SKM-1 treated with dmso at 0.1 percent for 144 hours (cell line): ENCODE measurements at regions not wholly inside any gene's neighbourhood (a gene's known extent, or its start where the extent isn't known, plus 50 kb on each side); places are given as distances from the start of the nearest gene placed in this dataset.

Source experiments
- DNase-seq: peaks from one replicate; lab custom pipeline; 2025; ENCODE audit not compliant: unreplicated experiment; lab: John Stamatoyannopoulos, UW

DNA sequence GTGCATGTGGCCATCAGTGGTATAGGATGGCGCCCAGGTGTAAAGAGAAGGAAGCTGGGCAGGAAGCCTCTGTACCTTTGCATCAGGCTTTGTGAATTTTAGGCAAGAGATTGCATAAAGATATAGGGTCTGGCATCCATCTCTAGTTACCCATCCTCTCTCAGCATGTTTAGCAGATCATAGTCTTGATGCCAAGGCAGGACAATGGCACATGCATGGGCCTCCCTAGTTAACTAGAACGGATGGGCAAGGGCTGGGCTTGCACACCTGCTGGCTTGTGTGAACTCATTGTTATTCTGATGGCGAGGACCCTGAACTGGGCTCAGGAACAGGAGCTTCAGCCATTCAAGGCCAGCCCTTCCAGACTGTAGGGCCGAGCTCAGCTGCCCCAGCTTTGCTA lies 229.2 kb upstream of the NCAM1 start:
- no peak for DNase-seq

DNA sequence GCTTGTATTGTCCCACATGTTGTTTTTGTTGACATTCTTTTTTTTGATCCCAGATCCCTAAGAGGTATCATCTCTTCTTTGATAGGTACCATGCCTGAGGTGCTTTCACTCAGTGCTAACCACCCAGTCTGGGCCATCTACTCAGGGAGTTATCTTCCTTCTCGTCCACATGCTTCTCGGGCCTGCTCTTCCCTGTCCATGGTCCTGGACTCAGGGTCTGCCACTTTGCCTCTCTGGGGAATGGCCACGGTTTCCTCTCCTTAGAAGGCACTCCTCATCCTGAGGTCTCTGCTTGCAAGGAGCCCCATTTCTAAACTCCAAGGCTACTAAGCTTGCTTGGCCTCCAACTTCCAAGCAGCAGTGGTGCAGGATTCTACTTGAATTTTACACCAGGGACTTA lies 227.0 kb upstream of the NCAM1 start:
- no peak for DNase-seq

DNA sequence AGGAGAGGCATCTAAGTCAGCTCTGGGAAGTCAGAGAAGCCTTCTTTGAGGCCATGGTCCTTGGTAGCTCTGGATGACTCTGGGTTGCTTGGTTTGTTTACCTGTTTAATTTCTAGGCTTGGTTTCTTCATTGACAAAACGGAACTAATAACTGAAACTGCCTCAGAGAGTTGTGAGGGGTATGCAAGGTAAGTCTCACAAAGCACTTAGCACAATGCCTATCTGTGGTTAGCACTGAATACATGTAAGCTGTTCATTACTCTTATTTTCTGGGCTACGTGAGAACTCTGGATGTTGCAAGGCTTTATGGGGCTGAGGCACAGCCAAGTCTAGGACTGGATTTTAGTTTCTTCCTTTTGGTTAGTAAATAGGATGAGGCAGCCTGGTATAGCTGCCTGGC lies 225.8 kb upstream of the NCAM1 start:
- DNase-seq, result no peak

DNA sequence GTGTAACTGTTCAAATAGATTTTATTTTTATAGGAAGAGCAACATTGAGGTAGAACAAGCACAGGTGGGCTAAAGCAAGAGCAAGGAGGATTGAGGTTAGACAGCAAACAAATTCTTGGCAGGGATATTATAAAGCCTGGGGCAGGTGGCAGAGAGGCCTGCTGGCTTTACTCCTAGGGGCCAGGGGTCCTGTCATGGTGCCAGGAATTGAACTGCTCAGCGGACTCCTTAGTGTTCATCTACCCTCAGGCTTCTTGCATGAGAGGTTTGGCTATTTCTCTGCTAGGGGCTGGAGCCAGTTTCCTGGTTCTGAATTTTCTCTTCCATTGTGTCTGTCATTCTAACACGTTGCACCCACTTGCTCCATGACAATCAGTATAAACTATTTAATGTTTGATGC lies 217.2 kb upstream of the NCAM1 start:
- DNase-seq, result no peak

DNA sequence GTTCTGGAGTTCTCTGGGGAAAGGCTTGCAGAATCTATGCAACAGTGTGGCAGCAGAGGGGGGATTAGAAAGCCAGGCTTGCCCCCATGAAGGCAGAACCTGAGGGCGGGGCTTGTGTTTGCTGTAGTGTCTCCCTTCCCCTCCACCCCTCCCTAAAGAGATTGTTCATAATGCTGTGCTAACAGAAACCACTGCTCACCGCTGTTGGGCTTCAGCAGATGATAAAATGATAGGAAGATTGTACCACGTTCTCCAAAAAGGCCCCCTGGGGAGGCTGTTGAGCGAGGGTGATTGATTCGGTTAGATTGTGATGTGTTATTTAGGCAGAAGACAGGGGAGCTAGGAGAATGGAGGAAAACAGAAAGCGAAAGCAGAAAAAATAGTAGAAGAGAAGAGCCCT lies 215.2 kb upstream of the NCAM1 start:
- DNase-seq, result no peak

DNA sequence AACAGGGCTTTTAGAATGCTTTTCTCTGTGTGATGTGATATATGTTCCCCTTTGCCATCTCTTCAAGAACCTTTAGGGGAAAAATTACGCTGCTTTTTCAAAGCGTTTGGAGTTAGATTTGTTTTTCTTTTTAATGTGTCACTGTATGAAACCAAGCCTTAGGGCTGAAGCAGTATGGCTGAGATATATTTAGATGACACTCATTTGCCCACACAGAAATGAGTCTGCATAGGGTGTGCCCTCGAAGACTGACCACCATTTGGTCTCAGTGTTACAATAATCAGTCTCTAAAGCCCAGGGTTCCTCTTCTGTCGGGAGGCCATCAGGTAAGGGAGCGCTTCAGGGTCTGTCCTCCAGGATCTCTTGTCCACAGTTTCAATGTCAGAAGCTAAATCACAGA lies 213.0 kb upstream of the NCAM1 start:
- no peak for DNase-seq

DNA sequence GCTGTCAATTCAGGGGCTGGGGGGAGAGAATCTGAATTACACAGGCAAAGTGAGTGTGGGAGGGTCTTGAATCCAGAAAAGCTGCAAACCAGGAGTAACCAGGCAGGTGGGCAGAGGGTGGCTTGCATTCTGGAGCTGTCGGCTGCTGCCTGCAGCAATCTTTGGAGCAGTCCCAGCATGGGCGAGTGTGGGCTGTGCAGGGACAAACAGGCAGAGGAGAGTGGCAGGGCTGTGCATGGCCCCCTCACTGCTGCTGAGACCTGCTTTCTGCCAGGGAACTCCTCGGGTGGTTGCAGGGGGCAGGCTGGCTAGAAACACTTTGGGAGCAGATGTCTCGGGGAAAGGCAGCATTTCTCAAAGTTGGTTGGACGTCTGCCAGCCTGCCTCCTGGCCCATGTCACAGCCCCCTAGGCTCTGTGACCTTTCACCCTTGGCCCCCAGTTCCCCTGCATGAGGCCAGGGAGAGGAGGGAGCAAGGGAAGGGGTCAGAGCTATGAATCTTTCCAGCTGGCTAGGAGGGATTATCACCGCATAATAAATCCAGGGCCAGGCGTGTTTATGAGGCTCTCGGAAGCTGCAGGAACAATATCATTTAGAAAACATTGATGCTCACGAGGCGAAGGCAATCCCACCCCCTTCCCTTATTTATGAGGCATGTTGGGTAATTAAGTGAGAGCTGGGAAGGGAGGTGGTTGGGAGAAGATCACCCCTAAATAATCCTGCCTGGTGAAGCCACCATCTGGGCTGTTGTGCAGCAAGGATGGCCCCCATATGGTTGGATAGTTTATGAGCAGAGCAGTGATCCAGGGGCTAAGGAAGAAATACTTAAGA lies 212.3 kb upstream of the NCAM1 start:
- no peak for DNase-seq

DNA sequence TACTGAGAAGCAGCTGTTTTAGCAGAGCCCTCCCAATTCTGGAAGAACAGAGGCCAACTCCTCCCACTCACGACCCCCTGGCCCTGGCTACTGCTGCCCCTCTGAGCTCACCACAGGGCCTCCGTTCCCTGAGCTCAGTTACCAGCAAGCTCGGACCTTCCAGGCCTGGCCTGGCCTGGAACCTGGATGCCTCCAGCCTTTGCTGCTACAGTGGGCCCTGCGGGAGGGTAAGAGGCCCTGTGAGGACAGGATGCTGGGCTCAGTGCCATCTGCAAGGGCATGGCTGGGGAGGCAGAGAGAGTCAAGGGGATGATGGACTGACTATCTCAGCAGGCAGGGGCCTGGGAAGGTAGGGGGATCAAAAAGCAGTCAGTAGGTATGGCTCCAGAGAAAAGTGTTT lies 209.9 kb upstream of the NCAM1 start:
- DNase-seq, result no peak

DNA sequence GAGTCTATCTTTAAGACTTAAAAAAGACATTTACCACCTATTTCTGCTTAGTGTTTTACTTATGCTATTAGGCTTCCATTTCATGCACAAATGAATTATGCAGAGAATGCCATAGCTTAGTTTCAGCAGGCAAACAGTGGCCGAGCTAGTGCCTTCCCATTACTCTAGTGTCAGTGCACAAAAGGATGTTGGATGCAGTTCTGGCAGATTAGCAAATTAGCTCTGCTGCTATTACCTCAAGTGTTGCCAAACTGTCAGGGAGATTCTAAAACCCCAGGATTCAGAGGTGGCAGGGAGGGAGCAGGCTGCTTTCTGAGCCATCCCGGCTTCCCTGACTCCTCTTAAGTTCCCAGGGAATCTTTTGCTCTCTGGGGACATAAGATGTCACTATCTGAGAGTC lies 209.4 kb upstream of the NCAM1 start:
- no peak for DNase-seq

DNA sequence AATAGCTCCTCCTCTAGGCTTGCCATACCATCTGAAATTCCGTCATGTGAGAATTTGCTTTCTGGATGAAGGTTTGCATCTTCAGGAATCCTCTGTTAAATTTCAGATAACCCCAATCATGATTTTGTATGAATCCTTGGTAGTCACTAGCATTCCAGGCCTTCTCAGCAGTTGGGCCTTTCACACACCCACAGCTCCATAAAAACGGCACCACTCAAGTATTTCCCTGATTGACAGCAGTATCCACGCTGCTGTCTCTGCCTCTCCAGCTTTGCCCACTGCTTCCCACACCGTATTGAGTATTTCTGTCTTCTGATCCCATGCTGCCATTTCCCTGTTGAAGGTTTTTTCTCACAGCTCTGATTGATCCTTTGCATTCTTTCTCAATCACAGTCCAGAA lies 208.7 kb upstream of the NCAM1 start:
- no peak for DNase-seq

DNA sequence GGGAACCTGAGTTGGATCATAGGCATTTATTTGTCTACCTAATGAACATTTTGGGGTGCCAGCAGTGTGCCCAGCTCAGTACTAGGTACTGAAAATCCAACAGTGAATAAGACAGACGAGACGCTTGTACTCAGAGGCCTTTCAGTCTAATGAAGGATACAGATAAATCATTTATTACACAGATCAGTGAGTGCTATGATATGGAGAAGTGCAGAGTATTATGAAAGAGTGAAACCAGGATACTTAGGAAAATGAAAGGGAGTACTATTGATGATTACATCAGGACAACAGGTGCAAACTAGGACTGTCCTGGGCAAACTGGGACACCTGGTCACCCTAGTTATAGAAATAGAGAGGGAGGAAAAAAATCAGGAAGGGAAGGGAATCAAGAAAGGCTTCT lies 207.5 kb upstream of the NCAM1 start:
- no peak for DNase-seq

DNA sequence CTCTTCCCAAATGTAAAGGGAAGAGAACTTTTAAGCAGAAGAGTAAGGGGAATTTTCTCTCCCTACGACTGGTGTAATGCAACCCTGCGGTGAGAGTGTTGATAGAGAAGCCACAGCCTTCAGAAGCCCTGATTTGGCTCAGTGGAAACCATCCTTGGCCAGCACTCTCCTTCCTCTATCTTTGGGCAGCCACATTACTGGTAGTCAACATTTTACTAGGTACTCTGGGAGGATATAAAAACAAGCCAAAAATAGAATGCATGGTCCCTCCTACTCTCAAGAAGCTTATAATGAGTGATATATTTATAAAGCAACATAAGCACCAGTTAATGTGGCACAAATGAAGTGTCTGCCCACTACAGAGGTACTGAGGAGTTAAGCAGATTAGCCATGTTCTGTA lies 201.8 kb upstream of the NCAM1 start:
- DNase-seq, result no peak

DNA sequence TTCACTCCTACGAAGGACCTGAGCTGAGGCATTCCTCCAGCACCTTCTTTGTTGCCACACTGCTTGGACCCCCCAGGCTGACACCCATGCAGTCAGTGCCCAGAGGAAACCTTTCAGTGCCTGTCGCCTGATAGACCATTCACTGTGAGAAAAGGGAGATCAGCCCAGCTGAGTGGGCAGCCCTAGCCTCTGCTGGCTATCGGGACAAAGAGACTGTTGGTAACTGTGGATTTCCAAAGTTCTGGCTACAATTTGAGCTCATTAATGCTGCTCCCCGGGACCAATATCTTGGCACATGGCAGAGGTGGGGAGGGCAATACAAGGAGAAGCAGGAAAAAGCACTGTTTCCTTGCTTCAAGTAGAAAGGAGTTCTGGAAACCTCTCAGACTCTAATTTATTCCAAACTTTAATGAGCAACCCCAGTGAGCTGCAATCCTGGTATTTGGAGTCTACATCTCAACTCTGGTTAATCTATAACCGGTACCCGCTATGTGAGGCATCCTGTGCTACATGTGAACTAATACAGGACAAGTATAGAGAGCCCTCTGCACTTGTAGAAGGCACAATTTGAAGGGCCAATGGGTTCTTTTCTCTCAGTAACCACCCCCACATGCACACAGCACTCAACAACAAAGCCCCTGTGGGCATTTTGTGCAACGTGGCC lies 200.7 kb upstream of the NCAM1 start:
- DNase-seq, result no peak

DNA sequence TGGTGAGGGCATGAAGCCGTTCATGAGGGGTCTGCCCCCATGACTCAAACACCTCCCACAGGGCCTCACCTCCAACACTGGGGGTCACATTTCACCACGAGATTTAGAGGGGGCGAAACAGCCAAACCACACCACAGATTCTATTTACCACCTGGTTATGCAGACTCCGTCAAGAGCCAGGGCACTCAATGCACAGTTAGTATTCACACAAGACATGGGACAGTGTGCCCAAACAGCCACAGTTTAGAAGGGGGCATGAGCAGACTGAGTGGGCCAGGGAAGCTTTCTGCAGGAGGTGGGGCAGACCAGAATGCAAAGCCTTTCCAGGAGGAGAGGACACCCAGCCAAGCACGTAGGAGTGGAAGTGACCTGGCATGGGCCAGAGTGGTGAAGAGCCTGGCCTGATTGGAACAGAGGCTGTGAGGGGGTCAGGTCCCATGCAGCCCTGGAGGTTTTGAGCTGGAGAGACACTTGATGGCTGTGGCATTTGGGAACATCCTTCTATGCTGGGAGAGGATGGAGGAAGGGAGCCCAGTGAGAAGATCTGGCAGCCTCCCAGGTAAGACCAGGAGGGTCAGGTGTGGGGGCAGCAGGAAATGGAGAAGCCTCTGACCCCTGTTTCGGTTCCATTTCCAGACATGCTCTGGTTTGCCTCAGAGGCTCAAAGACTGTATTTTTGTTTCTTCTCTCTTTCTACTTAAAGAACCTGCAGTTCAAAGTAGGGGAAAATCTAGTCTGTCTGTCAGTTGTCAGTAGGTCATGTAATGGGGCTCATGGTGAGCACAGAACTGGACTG lies 199.1 kb upstream of the NCAM1 start:
- no peak for DNase-seq

DNA sequence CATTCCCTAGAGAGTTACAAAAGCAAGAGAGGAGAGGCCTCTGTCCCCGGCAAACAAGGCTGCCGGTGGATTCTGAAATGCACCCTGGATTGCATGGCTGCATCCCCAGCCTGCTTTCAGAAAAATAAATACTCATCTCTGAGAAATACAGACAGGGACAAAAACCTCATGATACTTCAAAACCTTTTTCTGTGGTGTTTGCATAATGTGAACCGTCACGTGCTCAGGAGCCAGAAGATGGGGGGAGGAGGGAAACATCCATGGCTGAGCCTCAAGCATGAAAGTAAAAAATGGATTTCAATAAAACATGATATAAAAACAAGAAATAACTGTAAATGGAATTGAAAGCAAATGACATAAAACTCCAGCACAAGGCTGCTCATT lies 198.5 kb upstream of the NCAM1 start:
- DNase-seq, result no peak

DNA sequence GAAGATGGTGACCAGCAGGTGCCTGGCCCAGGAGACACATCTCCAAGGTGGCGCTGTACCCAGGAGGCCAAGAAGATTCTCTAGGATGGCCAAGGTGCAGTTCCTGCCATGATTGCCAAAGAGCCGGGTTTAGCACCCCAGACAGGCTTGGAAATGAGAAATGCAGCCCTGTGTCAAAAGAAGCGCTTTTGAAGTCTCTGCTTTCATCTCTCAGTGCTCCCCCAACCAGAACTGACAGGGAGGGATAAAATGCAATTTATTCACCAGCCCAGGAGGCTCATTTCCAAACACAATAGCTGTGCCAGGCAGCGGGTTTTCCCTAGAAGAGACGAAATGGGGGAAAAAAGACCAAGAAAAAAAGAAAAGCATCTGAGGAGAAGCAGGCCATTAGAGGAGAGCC lies 195.9 kb upstream of the NCAM1 start:
- no peak for DNase-seq

DNA sequence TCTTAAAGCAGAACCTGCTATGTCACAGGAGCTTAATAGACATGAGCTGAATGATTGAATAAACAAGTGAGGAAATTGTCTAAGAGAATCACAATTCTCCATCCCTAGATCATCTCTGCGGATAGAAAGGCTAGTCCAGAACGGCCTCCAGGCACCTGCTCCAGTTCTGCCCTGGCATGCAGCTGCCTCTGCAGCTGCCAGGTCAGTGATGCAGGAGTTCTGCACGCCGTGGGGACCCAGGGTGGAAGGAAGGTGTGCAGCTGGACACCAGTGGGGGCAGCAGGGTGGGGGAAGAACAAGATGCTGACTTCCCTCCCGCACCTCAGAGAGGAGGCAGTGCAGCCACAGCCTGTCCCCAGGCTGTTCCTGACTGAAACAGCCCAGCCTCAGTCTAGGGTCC lies 192.1 kb upstream of the NCAM1 start:
- DNase-seq, result no peak

DNA sequence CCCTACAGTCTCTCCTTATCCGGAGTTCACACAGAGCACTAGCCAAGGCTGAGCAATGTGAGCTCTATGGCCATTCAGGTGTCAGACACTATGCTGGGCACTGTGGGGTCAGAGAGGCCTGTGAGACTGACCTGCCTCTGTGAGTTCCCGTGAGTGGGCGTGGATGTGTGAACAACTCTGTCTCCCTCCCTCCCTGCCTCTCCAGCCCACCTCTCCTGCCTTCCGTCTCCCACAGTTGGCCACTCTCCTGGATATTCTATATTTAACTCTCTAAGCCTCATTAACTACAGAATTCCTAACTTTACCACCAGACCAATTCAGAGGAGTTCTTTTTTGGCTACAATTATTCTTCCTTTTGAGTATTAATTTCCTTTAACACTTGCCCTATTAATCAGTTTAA lies 191.6 kb upstream of the NCAM1 start:
- no peak for DNase-seq

DNA sequence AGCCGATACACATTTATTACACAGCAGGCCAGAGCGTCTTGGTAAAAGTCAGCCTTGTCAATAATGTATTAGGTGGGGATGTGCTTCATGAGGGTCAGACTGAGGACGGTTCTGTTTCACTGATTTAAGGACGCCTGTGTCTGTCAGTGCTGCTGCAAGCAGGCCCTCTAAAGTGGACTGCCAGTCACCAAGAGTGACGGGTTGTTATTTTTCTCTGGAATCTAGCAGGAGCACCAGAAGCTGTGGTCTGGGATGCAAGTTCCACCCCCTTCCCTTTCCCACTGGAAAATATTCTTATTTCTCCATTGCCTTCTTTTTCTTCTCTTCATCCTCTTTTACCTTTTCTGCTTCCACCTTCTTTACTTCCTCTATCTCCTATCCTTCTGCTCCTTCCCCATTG lies 191.2 kb upstream of the NCAM1 start:
- DNase-seq, result no peak

DNA sequence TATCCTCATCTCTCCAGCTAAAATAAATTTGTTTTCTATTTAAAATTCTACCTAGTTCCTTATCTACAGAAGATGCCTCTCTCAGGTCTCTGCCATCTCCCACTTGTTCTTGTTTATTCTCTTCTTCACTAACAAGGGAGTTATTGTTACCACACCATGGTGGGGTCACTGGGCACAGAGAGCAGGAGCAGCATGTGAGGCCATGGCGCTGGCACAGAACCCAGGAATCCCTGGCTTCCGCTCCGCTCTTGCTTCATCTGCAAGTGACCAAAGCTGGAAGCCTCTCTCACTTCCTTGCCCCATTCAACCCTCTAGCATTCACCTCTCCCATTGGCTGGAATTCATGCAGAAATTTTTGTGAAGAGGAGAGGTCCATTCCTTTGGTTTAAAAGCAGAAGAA lies 190.7 kb upstream of the NCAM1 start:
- DNase-seq, result no peak

DNA sequence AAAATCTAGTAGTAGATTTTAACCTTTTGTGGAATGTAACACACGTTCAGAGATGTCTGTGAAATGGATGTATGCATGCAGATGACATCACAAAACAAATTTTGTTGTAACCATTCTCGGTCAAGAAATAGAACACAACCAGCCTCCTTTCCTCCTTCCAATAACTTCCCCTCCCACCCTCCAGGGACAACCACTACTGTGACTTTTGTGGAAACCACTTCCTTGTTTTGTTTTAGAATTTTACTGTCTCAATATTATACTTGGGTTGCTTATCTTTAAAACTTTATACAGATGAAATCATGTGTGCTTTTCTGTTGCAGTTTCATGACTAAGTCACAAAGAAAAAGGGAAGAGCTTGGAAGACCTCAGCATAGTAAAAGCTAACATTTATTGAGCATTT lies 189.4 kb upstream of the NCAM1 start:
- peak; percentile 18 for DNase-seq

DNA sequence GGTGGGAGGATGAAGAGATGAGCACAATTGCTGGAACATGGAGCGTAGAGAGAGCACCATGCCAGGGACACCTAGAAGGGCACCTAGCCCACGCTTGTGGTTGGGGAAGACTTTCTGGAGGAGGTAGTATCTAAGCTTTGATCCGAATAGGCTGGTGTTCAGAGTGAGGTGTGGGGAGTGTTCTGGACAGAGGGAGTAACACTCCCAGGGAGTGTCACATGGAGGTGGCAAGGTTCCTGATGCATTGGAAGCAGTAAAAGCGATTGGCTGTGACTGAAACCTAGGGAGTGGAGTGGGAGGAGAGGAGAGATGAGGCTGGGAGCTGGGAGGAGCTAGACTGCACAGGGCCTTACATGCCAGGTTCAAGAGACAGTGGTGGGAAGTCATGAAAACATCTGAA lies 188.0 kb upstream of the NCAM1 start:
- no peak for DNase-seq
